ENCODE measurements at regions not wholly inside any gene's neighbourhood (a gene's known extent, or its start where the extent isn't known, plus 50 kb on each side); places are given as distances from the start of the nearest gene placed in this dataset.

DNA sequence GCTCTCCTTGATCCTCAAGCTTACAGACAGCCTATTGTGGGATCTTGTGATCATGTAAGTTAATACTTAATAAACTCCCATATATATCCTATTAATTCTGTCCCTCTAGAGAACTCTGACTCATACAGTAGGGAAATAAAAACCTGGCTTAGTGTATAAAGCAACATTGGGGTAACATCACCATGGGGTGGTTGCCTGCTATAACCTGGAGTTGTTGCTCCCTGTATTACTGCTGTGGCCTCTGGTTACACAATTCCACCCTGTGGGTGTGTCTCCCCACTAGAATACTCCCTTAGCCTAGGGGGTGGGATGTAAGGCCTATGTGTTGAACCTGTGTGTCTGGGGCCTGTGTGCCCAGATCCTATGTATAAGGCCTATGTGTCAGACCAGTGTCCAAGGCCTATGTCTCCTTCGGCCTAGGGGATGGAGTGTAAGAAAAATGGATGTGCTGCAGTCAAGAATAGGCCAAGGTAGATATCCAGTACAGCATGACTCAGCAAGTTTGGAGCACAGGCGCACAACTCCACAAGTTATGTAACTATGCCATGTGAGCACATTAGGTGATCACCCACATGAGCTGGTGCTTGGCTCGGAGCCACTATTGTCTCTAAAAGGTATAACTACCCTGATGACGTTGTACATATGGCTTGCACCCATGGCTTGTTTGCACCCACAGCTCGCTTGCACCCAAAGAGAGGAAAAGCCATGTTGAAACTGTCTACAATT lies 96.8 kb upstream of the C1orf21 start:
- TF ChIP-seq CTCF (IDR thresholded peaks at IDR 0.05) (no peak), POLR2A (IDR thresholded peaks at IDR 0.05) (no peak)
